IMR-90 (cell line): ENCODE measurements at regions not wholly inside any gene's neighbourhood (a gene's known extent, or its start where the extent isn't known, plus 50 kb on each side); places are given as distances from the start of the nearest gene placed in this dataset.

Experiments
- ATAC-seq: fragments of 200-7000 bp; cut with Tn5 transposase; 2 replicates; pipeline ENCODE4 v1.9.1; 2020; ENCODE audit warnings: low read depth, mild to moderate bottlenecking, moderate library complexity
- BruUV-seq: library from RNA; stranded (reverse); fragments of 400-500 nt; replicated peaks from 2 replicates; lab custom pipeline; 2021; lab: Mats Ljungman, UMichigan
- CTCF ChIA-PET: fragments of 300-600 bp; formaldehyde crosslinking; extraction: SDS; loops from one replicate; lab custom pipeline; 2021; ENCODE audit warnings: antibody characterized with exemption; lab: Yijun Ruan, JAX
- POLR2A ChIA-PET: fragments of 300-600 bp; sonication (Branson Sonifier 250); formaldehyde crosslinking; loops from one replicate; lab custom pipeline; 2022; ENCODE audit warnings: antibody characterized with exemption; ENCODE audit not compliant: unreplicated experiment; lab: Charles Lee
- DNase-seq: peaks from one replicate; pipeline ENCODE4 v3.0.0; 2013
- H2AFZ ChIP-seq: replicated peaks from 2 replicates; pipeline ENCODE3; 2013; ENCODE audit warnings: low read length, mild to moderate bottlenecking; ENCODE audit not compliant: poor library complexity
- H2AK5ac ChIP-seq: 2 replicates; pipeline ENCODE4 v1.6.1; 2013; ENCODE audit warnings: low read depth, low read length, inconsistent platforms
- H2AK9ac ChIP-seq: replicated peaks from 2 replicates; pipeline ENCODE3; 2013; ENCODE audit warnings: mild to moderate bottlenecking, low read depth, low read length, moderate library complexity; ENCODE audit not compliant: poor library complexity
- H2BK120ac ChIP-seq: 2 replicates; pipeline ENCODE4 v1.6.1; 2013; ENCODE audit warnings: low read depth, low read length, inconsistent platforms
- H2BK15ac ChIP-seq: 3 replicates; pipeline ENCODE4 v1.6.1; 2013; ENCODE audit warnings: low read depth, low read length, inconsistent platforms
- H2BK20ac ChIP-seq: 2 replicates; pipeline ENCODE4 v1.6.1; 2013; ENCODE audit warnings: low read depth, mild to moderate bottlenecking, inconsistent platforms, low read length, moderate library complexity
- H2BK5ac ChIP-seq: 2 replicates; pipeline ENCODE4 v1.6.1; 2013; ENCODE audit warnings: mild to moderate bottlenecking, low read depth, low read length, inconsistent platforms; ENCODE audit not compliant: poor library complexity, severe bottlenecking
- H3K14ac ChIP-seq: replicated peaks from 2 replicates; pipeline ENCODE4 v1.6.1; 2013; ENCODE audit warnings: low read depth, low read length, inconsistent platforms
- H3K18ac ChIP-seq: 2 replicates; pipeline ENCODE4 v1.6.1; 2013; ENCODE audit warnings: low read depth, low read length, control low read depth
- H3K23ac ChIP-seq: 2 replicates; pipeline ENCODE4 v1.6.1; 2013; ENCODE audit warnings: low read depth, low read length, inconsistent platforms
- H3K27ac ChIP-seq: 2 replicates; pipeline ENCODE4 v1.5.1; 2013; ENCODE audit warnings: mild to moderate bottlenecking, control low read depth, low read length; ENCODE audit not compliant: insufficient read depth
- H3K27me3 ChIP-seq: 2 replicates; pipeline ENCODE4 v1.6.1; 2013; ENCODE audit warnings: low read length; ENCODE audit not compliant: control insufficient read depth, insufficient read depth
- H3K36me3 ChIP-seq: 2 replicates; pipeline ENCODE4 v1.6.1; 2013; ENCODE audit warnings: low read length, mixed read lengths; ENCODE audit not compliant: control insufficient read depth, insufficient read depth
- H3K4ac ChIP-seq: 2 replicates; pipeline ENCODE4 v1.6.1; 2013; ENCODE audit warnings: low read depth, low read length, inconsistent platforms
- H3K4me1 ChIP-seq: 2 replicates; pipeline ENCODE4 v1.6.1; 2013; ENCODE audit warnings: low read length, mixed read lengths; ENCODE audit not compliant: control insufficient read depth, insufficient read depth
- H3K4me2 ChIP-seq: 2 replicates; pipeline ENCODE4 v1.6.1; 2013; ENCODE audit warnings: low read depth, mild to moderate bottlenecking, control low read depth, low read length, moderate library complexity
- H3K4me3 ChIP-seq: 2 replicates; pipeline ENCODE4 v1.5.1; 2013; ENCODE audit warnings: low read depth, mild to moderate bottlenecking, control low read depth, low read length, moderate library complexity; ENCODE audit not compliant: insufficient read depth
- H3K56ac ChIP-seq: 2 replicates; pipeline ENCODE4 v1.6.1; 2013; ENCODE audit warnings: low read length, inconsistent platforms; ENCODE audit not compliant: insufficient read depth; ENCODE audit errors: extremely low read depth
- H3K79me1 ChIP-seq, 2 experiments: 2 replicates each; pipeline ENCODE4 v1.6.1; 2013; ENCODE audit warnings: low read length in 2 of 2, inconsistent platforms in 1 of 2, low read depth in 1 of 2
- H3K9ac ChIP-seq: 2 replicates; pipeline ENCODE4 v1.6.1; 2013; ENCODE audit warnings: low read depth, low read length, control low read depth
- H3K9me1 ChIP-seq: 2 replicates; pipeline ENCODE4 v1.6.1; 2013; ENCODE audit warnings: low read length, inconsistent platforms; ENCODE audit not compliant: insufficient read depth
- H3K9me3 ChIP-seq: 2 replicates; pipeline ENCODE4 v1.6.1; 2013; ENCODE audit warnings: low read length; ENCODE audit not compliant: control insufficient read depth, insufficient read depth
- H4K20me1 ChIP-seq: 2 replicates; pipeline ENCODE4 v1.6.1; 2013; ENCODE audit warnings: low read length, inconsistent platforms; ENCODE audit not compliant: insufficient read depth
- H4K5ac ChIP-seq: 2 replicates; pipeline ENCODE4 v1.6.1; 2013; ENCODE audit warnings: mild to moderate bottlenecking, low read depth, low read length, control low read depth
- H4K8ac ChIP-seq, 2 experiments: 2 replicates each; pipeline ENCODE4 v1.6.1; 2013; ENCODE audit warnings: low read depth in 2 of 2, low read length in 2 of 2, control low read depth in 1 of 2, inconsistent platforms in 1 of 2
- H4K91ac ChIP-seq: 2 replicates; pipeline ENCODE4 v1.6.1; 2013; ENCODE audit warnings: low read depth, low read length, inconsistent platforms; ENCODE audit not compliant: insufficient read depth
- MAFK ChIP-seq: IDR thresholded peaks from 2 replicates; pipeline ENCODE4 v1.6.1; 2012; ENCODE audit warnings: low read depth, low read length, improper control_type of control experiment
- POLR2A ChIP-seq: IDR thresholded peaks from 2 replicates; pipeline ENCODE4 v1.6.1; 2012; ENCODE audit warnings: mild to moderate bottlenecking, low read depth, low read length
- SMC3 ChIP-seq: fragments of 150-350 bp; IDR thresholded peaks from 2 replicates; pipeline ENCODE4 v1.6.1; 2016; ENCODE audit warnings: low read depth, mild to moderate bottlenecking, antibody characterized with exemption, low read length, moderate library complexity
- WGBS, 2 experiments: methylation state at CpG; one replicate each; pipeline versions ENCODE4 v1.1.5 to v1.1.7; 2013; ENCODE audit warnings: missing lambda C conversion rate in 2 of 2; ENCODE audit not compliant: insufficient read length in 1 of 2; ENCODE audit errors: extremely low coverage in 2 of 2; 5-methylcytosine and 5-hydroxymethylcytosine counted together
- dilution Hi-C: fragments of 300-500 bp; cut with HindIII; formaldehyde crosslinking; loops from one replicate; pipeline ENCODE4 v1.14.3; 2018; ENCODE audit warnings: low sequenced_read_pairs; ENCODE audit not compliant: unreplicated experiment
- in situ Hi-C: fragments of 300-500 bp; cut with MboI; formaldehyde crosslinking; loops from 3 replicates; pipeline ENCODE4 v1.14.3; 2019; ENCODE audit warnings: low sequenced_read_pairs, inconsistent platforms, mixed read lengths
- intact Hi-C: fragments of 100-400 bp; cut with micrococcal nuclease; formaldehyde crosslinking; loops from 2 replicates; pipeline ENCODE4 v1.10.0; 2022

GRCh38 chr15:37636736-37637135 is 297.7 kb upstream of the TMCO5A start:
- H2BK5ac ChIP-seq, result no peak overlapping the region
- no peak overlapping the region for H2AK9ac ChIP-seq
- in situ Hi-C loops, result no loop called here

More at GRCh38 chr15:37636736-37637135, 297.7 kb upstream of the TMCO5A start:
- Histone ChIP-seq H3K79me1 (no peaks in the 10 kb centered on the region), H2BK15ac (no peak overlapping the region), H3K23ac (no peak overlapping the region), H2AK5ac (no peak overlapping the region), H3K9me3 (no peaks in the 10 kb centered on the region), H3K4me3 (no peak overlapping the region), H4K20me1 (no peaks in the 10 kb centered on the region), H3K9ac (no peak overlapping the region), H3K18ac (no peak overlapping the region), H2AFZ (no peak overlapping the region), H3K14ac (no peak overlapping the region), H2BK20ac (no peak overlapping the region), H3K36me3 (no peaks in the 10 kb centered on the region), H3K4me2 (no peak overlapping the region), H3K9me1 (no peaks in the 10 kb centered on the region), H3K4me1 (no peaks in the 10 kb centered on the region), H3K27ac (no peak overlapping the region), H3K56ac (no peak overlapping the region), H4K8ac (no peak overlapping the region), H3K4ac (no peak overlapping the region), H2BK120ac (no peak overlapping the region), H3K27me3 (no peaks in the 10 kb centered on the region), H4K91ac (no peak overlapping the region), H4K5ac (no peak overlapping the region)
- POLR2A ChIA-PET, result no interaction called here
- ATAC-seq (no peak), DNase-seq (no peak)
- intact Hi-C loops (no loop called here), dilution Hi-C loops (no loop called here)
- no CpG with 5 or more reads among the region's 1 CpG for WGBS, 2 experiments
- no TSS peak for BruUV-seq
- CTCF ChIA-PET, result no interaction called here
- TF ChIP-seq SMC3 (no peak), POLR2A (no peak), MAFK (peak; percentile 86)
